ENCODE measurements at regions not wholly inside any gene's neighbourhood (a gene's known extent, or its start where the extent isn't known, plus 50 kb on each side); places are given as distances from the start of the nearest gene placed in this dataset.
"Not testable (repeated sequence)": the region's sequence is repeated elsewhere in the genome, so short reads cannot be mapped to it uniquely, and the experiment has no call there.

GRCh38 chr1:73556270-73556669 lies 641.7 kb downstream of the LRRIQ3 start:
- H3K4me1 Mint-ChIP-seq = no peaks in the 10 kb centered on the region
- H3K27me3 Mint-ChIP-seq (ENCODE audit: low read depth in 3 of 3) = peaks cover 0 to 2% (median 0%) of the 10 kb centered on the region in 3 donors

GRCh38 chr1:73537400-73537799 lies 660.6 kb downstream of the LRRIQ3 start:
- peaks cover 0 to 4% (median 0%) of the 10 kb centered on the region in 3 donors for H3K36me3 Mint-ChIP-seq
- H3K27ac Mint-ChIP-seq = no peak overlapping the region
- H3K4me1 Mint-ChIP-seq = no peaks in the 10 kb centered on the region
- DNase-seq = no peak
- no peak overlapping the region for H3K4me3 Mint-ChIP-seq
- H3K27me3 Mint-ChIP-seq (ENCODE audit: low read depth in 3 of 3) = peaks cover 0 to 2% (median 0%) of the 10 kb centered on the region in 3 donors
- peaks cover 20 to 65% (median 45%) of the 10 kb centered on the region in 6 donors for H3K9me3 Mint-ChIP-seq

More at GRCh38 chr1:73556270-73556669, 641.7 kb downstream of the LRRIQ3 start:
- H3K4me3 Mint-ChIP-seq = no peak overlapping the region
- no peak for DNase-seq
- H3K27ac Mint-ChIP-seq = no peak overlapping the region
- peaks cover 0 to 6% (median 3%) of the 10 kb centered on the region in 3 donors for H3K36me3 Mint-ChIP-seq
- peaks cover 11 to 50% (median 26%) of the 10 kb centered on the region in 6 donors for H3K9me3 Mint-ChIP-seq

- no peak overlapping the region for H3K4me3 Mint-ChIP-seq
- DNase-seq = no peak
- peaks cover 8 to 26% (median 16%) of the 10 kb centered on the region in 6 donors for H3K9me3 Mint-ChIP-seq
- H3K4me1 Mint-ChIP-seq = no peaks in the 10 kb centered on the region
- no peaks in the 10 kb centered on the region for H3K36me3 Mint-ChIP-seq
- no peak overlapping the region for H3K27ac Mint-ChIP-seq
- peaks cover 0 to 1% (median 1%) of the 10 kb centered on the region in 3 donors for H3K27me3 Mint-ChIP-seq (ENCODE audit: low read depth in 3 of 3)
Observed at GRCh38 chr1:73517603-73518191, 680.3 kb downstream of the LRRIQ3 start.

GRCh38 chr1:73516451-73516850 lies 681.5 kb downstream of the LRRIQ3 start:
- peaks cover 0 to 1% (median 1%) of the 10 kb centered on the region in 3 donors for H3K27me3 Mint-ChIP-seq (ENCODE audit: low read depth in 3 of 3)
- H3K4me3 Mint-ChIP-seq = no peak overlapping the region
- no peaks in the 10 kb centered on the region for H3K36me3 Mint-ChIP-seq
- H3K9me3 Mint-ChIP-seq = peaks cover 8 to 34% (median 16%) of the 10 kb centered on the region in 6 donors
- H3K4me1 Mint-ChIP-seq = no peaks in the 10 kb centered on the region
- DNase-seq = no peak
- H3K27ac Mint-ChIP-seq = no peak overlapping the region

DNA sequence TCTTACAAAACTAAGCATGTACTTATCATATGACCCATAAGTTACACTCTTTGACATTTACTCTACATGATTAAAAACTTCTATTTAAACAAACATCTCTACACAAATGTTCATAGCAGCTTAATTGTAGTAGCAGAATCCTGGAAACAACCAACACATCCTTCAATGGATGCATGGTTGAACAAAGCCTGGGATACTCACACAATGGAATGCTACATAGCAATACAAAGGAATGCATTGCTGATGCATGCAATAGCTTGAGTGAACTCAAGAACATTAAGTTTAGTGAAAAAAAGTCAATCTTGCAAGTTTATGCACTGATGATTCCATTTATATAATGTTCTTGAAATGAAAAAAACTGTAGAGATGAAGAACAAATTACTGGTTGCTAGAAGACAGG lies 686.9 kb downstream of the LRRIQ3 start:
- Mint-ChIP-seq H3K4me1 (no peaks in the 10 kb centered on the region), H3K4me3 (no peak overlapping the region), H3K36me3 (peaks cover 0 to 3% (median 0%) of the 10 kb centered on the region in 3 donors), H3K27me3 (ENCODE audit: low read depth in 3 of 3) (peaks cover 0 to 2% (median 1%) of the 10 kb centered on the region in 3 donors), H3K9me3 (peaks cover 4 to 17% (median 12%) of the 10 kb centered on the region in 6 donors), H3K27ac (no peak overlapping the region)
- no peak for DNase-seq

GRCh38 chr1:73500154-73500553 lies 697.8 kb downstream of the LRRIQ3 start:
- no peak for DNase-seq
- Mint-ChIP-seq H3K36me3 (no peaks in the 10 kb centered on the region), H3K9me3 (peaks cover 12 to 39% (median 20%) of the 10 kb centered on the region in 6 donors), H3K27me3 (ENCODE audit: low read depth in 3 of 3) (peaks cover 0 to 2% (median 0%) of the 10 kb centered on the region in 3 donors), H3K27ac (no peak overlapping the region), H3K4me1 (no peaks in the 10 kb centered on the region), H3K4me3 (no peak overlapping the region)

DNA sequence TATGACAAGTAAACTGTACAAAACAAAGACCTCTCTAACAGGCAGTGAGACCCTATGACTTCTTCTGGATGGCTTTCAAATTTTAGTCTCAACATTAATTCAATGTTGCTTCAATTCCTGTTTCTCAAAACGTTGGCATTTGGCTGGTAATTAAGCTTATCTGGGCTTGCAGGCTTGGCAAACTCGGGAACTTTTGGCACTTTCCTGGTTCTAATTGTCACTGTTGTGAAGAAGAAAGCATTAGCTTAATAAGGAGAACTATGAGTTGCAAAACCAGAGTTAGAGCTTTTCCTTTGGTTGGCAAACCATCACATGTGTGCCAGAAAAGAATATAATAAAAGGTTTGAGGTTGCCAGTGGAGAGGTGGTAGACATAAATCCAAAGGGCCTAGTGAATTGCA lies 698.3 kb downstream of the LRRIQ3 start:
- Mint-ChIP-seq H3K4me1 (no peaks in the 10 kb centered on the region), H3K9me3 (peaks cover 8 to 36% (median 17%) of the 10 kb centered on the region in 6 donors), H3K27ac (no peak overlapping the region), H3K27me3 (ENCODE audit: low read depth in 3 of 3) (peaks cover 0 to 2% (median 0%) of the 10 kb centered on the region in 3 donors), H3K4me3 (no peak overlapping the region), H3K36me3 (no peaks in the 10 kb centered on the region)
- no peak for DNase-seq

GRCh38 chr1:73491621-73492020 lies 706.4 kb downstream of the LRRIQ3 start:
- H3K27ac Mint-ChIP-seq = no peak overlapping the region
- no peak for DNase-seq
- H3K27me3 Mint-ChIP-seq (ENCODE audit: low read depth in 3 of 3) = peaks cover 0 to 2% (median 0%) of the 10 kb centered on the region in 3 donors
- H3K4me1 Mint-ChIP-seq = no peaks in the 10 kb centered on the region
- H3K9me3 Mint-ChIP-seq = peaks cover 16 to 64% (median 39%) of the 10 kb centered on the region in 6 donors
- H3K36me3 Mint-ChIP-seq = no peaks in the 10 kb centered on the region
- no peak overlapping the region for H3K4me3 Mint-ChIP-seq

DNA sequence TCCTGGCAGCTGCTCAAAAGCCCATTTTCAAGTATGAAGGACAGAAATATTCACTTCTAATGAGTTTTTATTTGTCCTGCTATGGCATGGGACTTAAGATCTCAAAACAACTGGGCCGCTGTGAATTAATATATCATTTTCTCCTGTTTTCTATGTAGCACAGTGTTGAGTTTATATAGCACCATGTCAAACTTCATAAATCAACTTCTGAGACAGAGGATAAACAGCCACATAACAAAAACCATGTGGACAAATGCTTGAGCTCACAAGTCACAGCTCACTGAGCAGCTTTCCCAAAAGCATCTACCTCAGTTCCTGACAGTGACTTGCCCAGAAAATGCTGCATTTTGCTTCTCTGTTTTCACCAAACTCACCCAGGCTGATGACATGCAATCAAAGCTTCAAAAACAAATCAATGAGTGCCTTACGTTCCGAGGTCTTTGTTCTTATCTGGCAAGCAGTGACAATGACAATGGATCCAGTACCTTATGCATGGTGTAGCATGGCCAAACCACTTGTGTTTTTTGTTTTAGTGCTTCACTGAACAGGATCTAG lies 722.6 kb downstream of the LRRIQ3 start:
- peaks cover under 1 to 14% (median 8%) of the 10 kb centered on the region in 6 donors for H3K9me3 Mint-ChIP-seq
- DNase-seq = no peak
- no peak overlapping the region for H3K4me3 Mint-ChIP-seq
- H3K36me3 Mint-ChIP-seq = no peaks in the 10 kb centered on the region
- H3K27me3 Mint-ChIP-seq (ENCODE audit: low read depth in 3 of 3) = no peaks in the 10 kb centered on the region
- H3K27ac Mint-ChIP-seq = no peak overlapping the region
- H3K4me1 Mint-ChIP-seq = no peaks in the 10 kb centered on the region

DNA sequence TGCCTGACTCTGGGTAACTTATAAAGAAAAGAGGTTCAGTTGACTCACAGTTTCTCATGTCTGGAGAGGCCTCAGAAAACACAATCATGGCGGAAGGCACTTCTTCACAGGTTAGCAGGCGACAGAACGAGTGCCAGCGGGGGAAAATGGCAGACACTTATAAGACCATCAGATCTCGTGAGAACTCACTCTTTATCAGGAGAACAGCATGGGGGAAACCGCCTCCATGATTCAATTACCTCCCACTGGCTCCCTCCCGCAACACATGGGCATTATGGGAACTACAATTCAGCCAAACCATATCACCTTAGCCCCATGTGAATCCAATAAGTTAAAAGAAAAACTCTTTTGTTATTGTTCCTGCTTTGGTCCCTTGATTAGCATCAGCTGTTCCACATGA lies 725.2 kb downstream of the LRRIQ3 start:
- Mint-ChIP-seq H3K36me3 (no peaks in the 10 kb centered on the region), H3K27ac (no peak overlapping the region), H3K4me3 (no peak overlapping the region), H3K4me1 (no peaks in the 10 kb centered on the region), H3K27me3 (ENCODE audit: low read depth in 3 of 3) (no peaks in the 10 kb centered on the region), H3K9me3 (peaks cover 0 to 14% (median 13%) of the 10 kb centered on the region in 6 donors)
- no peak for DNase-seq

- H3K27me3 Mint-ChIP-seq (ENCODE audit: low read depth in 3 of 3) = no peaks in the 10 kb centered on the region
- no peak overlapping the region for H3K4me3 Mint-ChIP-seq
- no peaks in the 10 kb centered on the region for H3K4me1 Mint-ChIP-seq
- no peak overlapping the region for H3K27ac Mint-ChIP-seq
- DNase-seq = no peak
- peaks cover 0 to 2% (median 0%) of the 10 kb centered on the region in 3 donors for H3K36me3 Mint-ChIP-seq
- H3K9me3 Mint-ChIP-seq = peaks cover 0 to 37% (median 16%) of the 10 kb centered on the region in 6 donors
Observed at GRCh38 chr1:73467731-73468130, 730.2 kb downstream of the LRRIQ3 start.

- Mint-ChIP-seq H3K9me3 (peaks cover 3 to 44% (median 15%) of the 10 kb centered on the region in 6 donors), H3K27ac (no peak overlapping the region), H3K4me1 (no peaks in the 10 kb centered on the region), H3K36me3 (peaks cover 0 to 2% (median 0%) of the 10 kb centered on the region in 3 donors), H3K4me3 (no peak overlapping the region), H3K27me3 (ENCODE audit: low read depth in 3 of 3) (no peaks in the 10 kb centered on the region)
- no peak for DNase-seq
Observed at GRCh38 chr1:73463873-73464272, 734.1 kb downstream of the LRRIQ3 start.

GRCh38 chr1:73452522-73452921 lies 745.5 kb downstream of the LRRIQ3 start:
- no peak for DNase-seq
- Mint-ChIP-seq H3K9me3 (peaks cover 10 to 58% (median 25%) of the 10 kb centered on the region in 6 donors), H3K4me3 (no peak overlapping the region), H3K36me3 (no peaks in the 10 kb centered on the region), H3K27ac (no peak overlapping the region), H3K27me3 (ENCODE audit: low read depth in 3 of 3) (peaks cover 0 to 1% (median 0%) of the 10 kb centered on the region in 3 donors), H3K4me1 (no peaks in the 10 kb centered on the region)

GRCh38 chr1:73450668-73451067 lies 747.3 kb downstream of the LRRIQ3 start:
- not testable (repeated sequence) for H3K4me1 Mint-ChIP-seq; H3K4me3 Mint-ChIP-seq; H3K36me3 Mint-ChIP-seq; H3K27me3 Mint-ChIP-seq (ENCODE audit: low read depth in 3 of 3); DNase-seq; H3K27ac Mint-ChIP-seq
- H3K9me3 Mint-ChIP-seq = peaks cover 7 to 49% (median 30%) of the 10 kb centered on the region in 6 donors

Measured in immature natural killer cell (primary cell).